ENCODE measurements at regions not wholly inside any gene's neighbourhood (a gene's known extent, or its start where the extent isn't known, plus 50 kb on each side); places are given as distances from the start of the nearest gene placed in this dataset.

- 60% methylated on average over 5 of the region's 5 CpGs for WGBS
- no peak overlapping the region for H3K27ac ChIP-seq (ENCODE audit: low read depth)
- no peaks in the 10 kb centered on the region for H3K4me1 ChIP-seq (ENCODE audit: insufficient read depth)
- no peak for DNase-seq (ENCODE audit: extremely low spot score)
- H3K36me3 ChIP-seq (ENCODE audit: insufficient read depth), result no peaks in the 10 kb centered on the region
- H3K4me3 ChIP-seq (ENCODE audit: low read depth, low read length), result no peak overlapping the region
These were observed 139.3 kb upstream of the ZNF507 start for GRCh38 chr19:32206065-32206464.

- no peaks in the 10 kb centered on the region for H3K36me3 ChIP-seq (ENCODE audit: insufficient read depth)
- H3K4me3 ChIP-seq (ENCODE audit: low read depth, low read length), result no peak overlapping the region
- DNase-seq (ENCODE audit: extremely low spot score), result no peak
- 79% methylated on average over 1 of the region's 1 CpG for WGBS
- H3K27ac ChIP-seq (ENCODE audit: low read depth), result no peak overlapping the region
- no peaks in the 10 kb centered on the region for H3K4me1 ChIP-seq (ENCODE audit: insufficient read depth)
These were observed 137.3 kb upstream of the ZNF507 start for GRCh38 chr19:32208060-32208459.

GRCh38 chr19:32219392-32219791 lies 126.0 kb upstream of the ZNF507 start:
- DNase-seq (ENCODE audit: extremely low spot score), result no peak
- Histone ChIP-seq H3K27ac (ENCODE audit: low read depth) (no peak overlapping the region), H3K4me1 (ENCODE audit: insufficient read depth) (no peaks in the 10 kb centered on the region), H3K4me3 (ENCODE audit: low read depth, low read length) (no peak overlapping the region), H3K36me3 (ENCODE audit: insufficient read depth) (no peaks in the 10 kb centered on the region)
- 89% methylated on average over 3 of the region's 3 CpGs for WGBS

GRCh38 chr19:32219881-32220472 lies 125.4 kb upstream of the ZNF507 start:
- Histone ChIP-seq H3K4me1 (ENCODE audit: insufficient read depth) (no peaks in the 10 kb centered on the region), H3K27ac (ENCODE audit: low read depth) (no peak overlapping the region), H3K36me3 (ENCODE audit: insufficient read depth) (no peaks in the 10 kb centered on the region), H3K4me3 (ENCODE audit: low read depth, low read length) (no peak overlapping the region)
- 77% methylated on average over 4 of the region's 4 CpGs for WGBS
- DNase-seq (ENCODE audit: extremely low spot score), result no peak

GRCh38 chr19:32220951-32221350 lies 124.5 kb upstream of the ZNF507 start:
- Histone ChIP-seq H3K27ac (ENCODE audit: low read depth) (no peak overlapping the region), H3K36me3 (ENCODE audit: insufficient read depth) (no peaks in the 10 kb centered on the region), H3K4me1 (ENCODE audit: insufficient read depth) (no peaks in the 10 kb centered on the region), H3K4me3 (ENCODE audit: low read depth, low read length) (no peak overlapping the region)
- no peak for DNase-seq (ENCODE audit: extremely low spot score)
- 47% methylated on average over 8 of the region's 8 CpGs for WGBS

GRCh38 chr19:32222556-32222955 lies 122.9 kb upstream of the ZNF507 start:
- H3K36me3 ChIP-seq (ENCODE audit: insufficient read depth), result no peaks in the 10 kb centered on the region
- no peak overlapping the region for H3K4me3 ChIP-seq (ENCODE audit: low read depth, low read length)
- 64% methylated on average over 4 of the region's 4 CpGs for WGBS
- H3K4me1 ChIP-seq (ENCODE audit: insufficient read depth), result no peaks in the 10 kb centered on the region
- DNase-seq (ENCODE audit: extremely low spot score), result no peak
- no peak overlapping the region for H3K27ac ChIP-seq (ENCODE audit: low read depth)

GRCh38 chr19:32223106-32223505 lies 122.3 kb upstream of the ZNF507 start:
- Histone ChIP-seq H3K4me3 (ENCODE audit: low read depth, low read length) (no peak overlapping the region), H3K27ac (ENCODE audit: low read depth) (no peak overlapping the region), H3K36me3 (ENCODE audit: insufficient read depth) (no peaks in the 10 kb centered on the region), H3K4me1 (ENCODE audit: insufficient read depth) (no peaks in the 10 kb centered on the region)
- 78% methylated on average over 1 of the region's 1 CpG for WGBS
- no peak for DNase-seq (ENCODE audit: extremely low spot score)

- Histone ChIP-seq H3K27ac (ENCODE audit: low read depth) (no peak overlapping the region), H3K36me3 (ENCODE audit: insufficient read depth) (no peaks in the 10 kb centered on the region), H3K4me1 (ENCODE audit: insufficient read depth) (no peaks in the 10 kb centered on the region), H3K4me3 (ENCODE audit: low read depth, low read length) (no peak overlapping the region)
- 70% methylated on average over 29 of the region's 29 CpGs for WGBS
- no peak for DNase-seq (ENCODE audit: extremely low spot score)
These were observed 121.6 kb upstream of the ZNF507 start for GRCh38 chr19:32223595-32224370.

GRCh38 chr19:32224371-32225244 lies 120.8 kb upstream of the ZNF507 start:
- WGBS, result 15% methylated on average over 51 of the region's 51 CpGs
- DNase-seq (ENCODE audit: extremely low spot score), result no peak
- no peak overlapping the region for H3K27ac ChIP-seq (ENCODE audit: low read depth)

GRCh38 chr19:32227561-32228165 lies 117.7 kb upstream of the ZNF507 start:
- Histone ChIP-seq H3K36me3 (ENCODE audit: insufficient read depth) (no peaks in the 10 kb centered on the region), H3K27ac (ENCODE audit: low read depth) (no peak overlapping the region), H3K4me3 (ENCODE audit: low read depth, low read length) (no peak overlapping the region), H3K4me1 (ENCODE audit: insufficient read depth) (no peaks in the 10 kb centered on the region)
- no peak for DNase-seq (ENCODE audit: extremely low spot score)
- WGBS, result 91% methylated on average over 29 of the region's 29 CpGs

More at GRCh38 chr19:32224371-32225244, 120.8 kb upstream of the ZNF507 start:
- H3K36me3 ChIP-seq (ENCODE audit: insufficient read depth), result no peaks in the 10 kb centered on the region
- H3K4me3 ChIP-seq (ENCODE audit: low read depth, low read length), result no peak overlapping the region
- no peaks in the 10 kb centered on the region for H3K4me1 ChIP-seq (ENCODE audit: insufficient read depth)

- no peak overlapping the region for H3K27ac ChIP-seq (ENCODE audit: low read depth)
- H3K4me3 ChIP-seq (ENCODE audit: low read depth, low read length), result no peak overlapping the region
- H3K36me3 ChIP-seq (ENCODE audit: insufficient read depth), result no peaks in the 10 kb centered on the region
- 66% methylated on average over 6 of the region's 6 CpGs for WGBS
- no peak for DNase-seq (ENCODE audit: extremely low spot score)
- H3K4me1 ChIP-seq (ENCODE audit: insufficient read depth), result no peaks in the 10 kb centered on the region
These were observed 115.0 kb upstream of the ZNF507 start for GRCh38 chr19:32230441-32230840.

GRCh38 chr19:32231020-32231419 lies 114.4 kb upstream of the ZNF507 start:
- no peak overlapping the region for H3K4me3 ChIP-seq (ENCODE audit: low read depth, low read length)
- H3K27ac ChIP-seq (ENCODE audit: low read depth), result no peak overlapping the region
- no peaks in the 10 kb centered on the region for H3K36me3 ChIP-seq (ENCODE audit: insufficient read depth)
- DNase-seq (ENCODE audit: extremely low spot score), result no peak
- no peaks in the 10 kb centered on the region for H3K4me1 ChIP-seq (ENCODE audit: insufficient read depth)
- 76% methylated on average over 8 of the region's 8 CpGs for WGBS

- no peak for DNase-seq (ENCODE audit: extremely low spot score)
- WGBS, result 85% methylated on average over 6 of the region's 6 CpGs
- Histone ChIP-seq H3K27ac (ENCODE audit: low read depth) (no peak overlapping the region), H3K4me3 (ENCODE audit: low read depth, low read length) (no peak overlapping the region), H3K4me1 (ENCODE audit: insufficient read depth) (no peaks in the 10 kb centered on the region), H3K36me3 (ENCODE audit: insufficient read depth) (no peaks in the 10 kb centered on the region)
These were observed 113.7 kb upstream of the ZNF507 start for GRCh38 chr19:32231691-32232090.

Measured in urinary bladder (tissue), 3 donors.